ENCODE measurements at regions not wholly inside any gene's neighbourhood (a gene's known extent, or its start where the extent isn't known, plus 50 kb on each side); places are given as distances from the start of the nearest gene placed in this dataset.

DNA sequence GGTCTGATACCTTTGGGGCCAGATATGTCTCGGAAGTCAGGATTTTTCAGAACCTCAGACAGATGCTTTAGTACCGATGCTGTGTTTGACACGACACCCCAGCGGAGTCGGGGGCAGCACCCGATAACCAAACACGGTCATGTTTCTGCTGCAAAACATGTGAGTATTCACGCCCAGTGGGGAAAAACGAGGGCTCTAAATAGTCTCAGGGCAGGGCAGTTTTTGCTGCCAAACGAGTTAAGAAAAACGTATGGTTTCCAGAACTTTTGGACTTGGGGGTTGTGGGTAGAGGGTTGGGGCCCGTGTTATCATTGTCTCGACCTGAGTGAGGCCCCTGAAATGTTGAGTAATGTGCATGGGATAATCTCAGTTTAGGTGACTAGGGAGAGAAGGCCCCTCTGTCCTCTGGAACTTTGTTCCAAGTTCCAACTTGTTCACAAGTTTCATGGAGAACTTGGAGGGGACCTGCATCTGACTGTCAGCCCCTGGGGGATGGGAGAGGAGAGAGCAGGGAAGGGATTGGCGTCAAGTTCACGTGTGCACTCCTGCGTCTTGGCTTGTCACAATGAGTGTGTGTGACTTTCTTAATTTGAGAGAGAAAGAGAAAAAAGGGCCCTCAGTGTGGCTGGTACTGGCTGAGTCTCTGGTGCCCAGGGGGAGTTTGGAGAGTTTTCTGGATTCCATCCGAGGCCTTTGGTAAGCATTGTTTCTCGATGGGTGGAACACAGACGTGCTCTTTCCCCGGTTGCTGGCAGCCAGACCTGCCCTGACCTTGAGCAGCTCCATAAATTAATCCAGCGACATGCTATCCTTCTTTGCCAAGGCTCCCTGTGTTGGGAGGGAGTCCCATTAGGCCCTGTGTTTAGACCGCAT, 83.9 kb upstream of the CIBAR2 start (continued):
- TF ChIP-seq ZNF207 (IDR thresholded peaks at IDR 0.05; ENCODE audit: borderline replicate concordance) (no peak), ZNF225 (CRISPR knock-in tag; IDR thresholded peaks at IDR 0.05) (no peak), ZNF101 (CRISPR knock-in tag; IDR thresholded peaks at IDR 0.05; ENCODE audit: borderline replicate concordance, low read depth) (no peak), ZNF615 (CRISPR knock-in tag; IDR thresholded peaks at IDR 0.05; ENCODE audit: borderline replicate concordance) (no peak), ZNF761 (CRISPR knock-in tag; conservative IDR thresholded peaks at IDR 0.05) (no peak), ZNF562 (CRISPR knock-in tag; IDR thresholded peaks at IDR 0.05; ENCODE audit: borderline replicate concordance) (no peak), SOX6 (IDR thresholded peaks at IDR 0.05) (no peak), SOX6 (CRISPR knock-in tag; IDR thresholded peaks at IDR 0.05) (peak; percentile 45; the same call in 1 of the 2 replicates), ZNF235 (CRISPR knock-in tag; IDR thresholded peaks at IDR 0.05; ENCODE audit: borderline replicate concordance) (no peak), NBN (conservative IDR thresholded peaks at IDR 0.05) (no peak), HNRNPLL (IDR thresholded peaks at IDR 0.05; ENCODE audit: low read depth, low read length, poor library complexity, severe bottlenecking) (no peak), ZNF138 (CRISPR knock-in tag; IDR thresholded peaks at IDR 0.05; ENCODE audit: low read depth) (no peak), NONO (IDR thresholded peaks at IDR 0.05) (no peak), NONO (CRISPR knock-in tag; conservative IDR thresholded peaks at IDR 0.05) (peak; percentile 33; the same call in 1 of the 2 replicates), MXD4 (CRISPR knock-in tag; IDR thresholded peaks at IDR 0.05) (0 out of 2 replicates have a peak, but pooled peaks have one; percentile 19), PHB2 (IDR thresholded peaks at IDR 0.05; ENCODE audit: partially characterized antibody) (no peak), ZNF547 (CRISPR knock-in tag; IDR thresholded peaks at IDR 0.05) (no peak)
- TF ChIP-seq, protein P1, sequence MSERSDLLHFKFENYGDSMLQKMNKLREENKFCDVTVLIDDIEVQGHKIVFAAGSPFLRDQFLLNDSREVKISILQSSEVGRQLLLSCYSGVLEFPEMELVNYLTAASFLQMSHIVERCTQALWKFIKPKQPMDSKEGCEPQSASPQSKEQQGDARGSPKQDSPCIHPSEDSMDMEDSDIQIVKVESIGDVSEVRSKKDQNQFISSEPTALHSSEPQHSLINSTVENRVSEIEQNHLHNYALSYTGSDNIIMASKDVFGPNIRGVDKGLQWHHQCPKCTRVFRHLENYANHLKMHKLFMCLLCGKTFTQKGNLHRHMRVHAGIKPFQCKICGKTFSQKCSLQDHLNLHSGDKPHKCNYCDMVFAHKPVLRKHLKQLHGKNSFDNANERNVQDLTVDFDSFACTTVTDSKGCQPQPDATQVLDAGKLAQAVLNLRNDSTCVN (CRISPR knock-in tag; IDR thresholded peaks at IDR 0.05; ENCODE audit: borderline replicate concordance): 0 out of 2 replicates have a peak, but pooled peaks have one; percentile 55
- TF ChIP-seq, protein P2, sequence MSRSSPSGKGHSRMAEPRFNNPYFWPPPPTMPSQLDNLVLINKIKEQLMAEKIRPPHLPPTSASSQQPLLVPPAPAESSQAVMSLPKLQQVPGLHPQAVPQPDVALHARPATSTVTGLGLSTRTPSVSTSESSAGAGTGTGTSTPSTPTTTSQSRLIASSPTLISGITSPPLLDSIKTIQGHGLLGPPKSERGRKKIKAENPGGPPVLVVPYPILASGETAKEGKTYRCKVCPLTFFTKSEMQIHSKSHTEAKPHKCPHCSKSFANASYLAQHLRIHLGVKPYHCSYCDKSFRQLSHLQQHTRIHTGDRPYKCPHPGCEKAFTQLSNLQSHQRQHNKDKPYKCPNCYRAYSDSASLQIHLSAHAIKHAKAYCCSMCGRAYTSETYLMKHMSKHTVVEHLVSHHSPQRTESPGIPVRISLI (CRISPR knock-in tag; IDR thresholded peaks at IDR 0.05; ENCODE audit: borderline replicate concordance): no peak
- TF ChIP-seq, protein P3, sequence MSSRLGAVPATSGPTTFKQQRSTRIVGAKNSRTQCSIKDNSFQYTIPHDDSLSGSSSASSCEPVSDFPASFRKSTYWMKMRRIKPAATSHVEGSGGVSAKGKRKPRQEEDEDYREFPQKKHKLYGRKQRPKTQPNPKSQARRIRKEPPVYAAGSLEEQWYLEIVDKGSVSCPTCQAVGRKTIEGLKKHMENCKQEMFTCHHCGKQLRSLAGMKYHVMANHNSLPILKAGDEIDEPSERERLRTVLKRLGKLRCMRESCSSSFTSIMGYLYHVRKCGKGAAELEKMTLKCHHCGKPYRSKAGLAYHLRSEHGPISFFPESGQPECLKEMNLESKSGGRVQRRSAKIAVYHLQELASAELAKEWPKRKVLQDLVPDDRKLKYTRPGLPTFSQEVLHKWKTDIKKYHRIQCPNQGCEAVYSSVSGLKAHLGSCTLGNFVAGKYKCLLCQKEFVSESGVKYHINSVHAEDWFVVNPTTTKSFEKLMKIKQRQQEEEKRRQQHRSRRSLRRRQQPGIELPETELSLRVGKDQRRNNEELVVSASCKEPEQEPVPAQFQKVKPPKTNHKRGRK (CRISPR knock-in tag; IDR thresholded peaks at IDR 0.05): no peak
- TF ChIP-seq, protein P4, sequence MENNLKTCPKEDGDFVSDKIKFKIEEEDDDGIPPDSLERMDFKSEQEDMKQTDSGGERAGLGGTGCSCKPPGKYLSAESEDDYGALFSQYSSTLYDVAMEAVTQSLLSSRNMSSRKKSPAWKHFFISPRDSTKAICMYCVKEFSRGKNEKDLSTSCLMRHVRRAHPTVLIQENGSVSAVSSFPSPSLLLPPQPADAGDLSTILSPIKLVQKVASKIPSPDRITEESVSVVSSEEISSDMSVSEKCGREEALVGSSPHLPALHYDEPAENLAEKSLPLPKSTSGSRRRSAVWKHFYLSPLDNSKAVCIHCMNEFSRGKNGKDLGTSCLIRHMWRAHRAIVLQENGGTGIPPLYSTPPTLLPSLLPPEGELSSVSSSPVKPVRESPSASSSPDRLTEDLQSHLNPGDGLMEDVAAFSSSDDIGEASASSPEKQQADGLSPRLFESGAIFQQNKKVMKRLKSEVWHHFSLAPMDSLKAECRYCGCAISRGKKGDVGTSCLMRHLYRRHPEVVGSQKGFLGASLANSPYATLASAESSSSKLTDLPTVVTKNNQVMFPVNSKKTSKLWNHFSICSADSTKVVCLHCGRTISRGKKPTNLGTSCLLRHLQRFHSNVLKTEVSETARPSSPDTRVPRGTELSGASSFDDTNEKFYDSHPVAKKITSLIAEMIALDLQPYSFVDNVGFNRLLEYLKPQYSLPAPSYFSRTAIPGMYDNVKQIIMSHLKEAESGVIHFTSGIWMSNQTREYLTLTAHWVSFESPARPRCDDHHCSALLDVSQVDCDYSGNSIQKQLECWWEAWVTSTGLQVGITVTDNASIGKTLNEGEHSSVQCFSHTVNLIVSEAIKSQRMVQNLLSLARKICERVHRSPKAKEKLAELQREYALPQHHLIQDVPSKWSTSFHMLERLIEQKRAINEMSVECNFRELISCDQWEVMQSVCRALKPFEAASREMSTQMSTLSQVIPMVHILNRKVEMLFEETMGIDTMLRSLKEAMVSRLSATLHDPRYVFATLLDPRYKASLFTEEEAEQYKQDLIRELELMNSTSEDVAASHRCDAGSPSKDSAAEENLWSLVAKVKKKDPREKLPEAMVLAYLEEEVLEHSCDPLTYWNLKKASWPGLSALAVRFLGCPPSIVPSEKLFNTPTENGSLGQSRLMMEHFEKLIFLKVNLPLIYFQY (CRISPR knock-in tag; IDR thresholded peaks at IDR 0.05; ENCODE audit: borderline replicate concordance): no peak
- TF ChIP-seq, protein P5, sequence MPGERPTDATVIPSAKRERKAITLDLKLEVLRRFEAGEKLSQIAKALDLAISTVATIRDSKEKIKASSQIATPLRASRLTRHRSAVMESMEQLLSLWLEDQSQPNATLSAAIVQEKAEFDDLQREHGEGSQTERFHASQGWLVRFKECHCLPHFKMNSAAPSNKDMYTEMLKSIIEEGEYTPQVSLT (CRISPR knock-in tag; IDR thresholded peaks at IDR 0.05; ENCODE audit: borderline replicate concordance, low read depth): no peak
